Thyroid gland (tissue), 4 donors: ENCODE measurements at regions not wholly inside any gene's neighbourhood (a gene's known extent, or its start where the extent isn't known, plus 50 kb on each side); places are given as distances from the start of the nearest gene placed in this dataset.

Experiments used
- POLR2A ChIP-seq, 2 donors: fragments of 450-650 bp; IDR thresholded peaks; one replicate each; pipeline ENCODE4 v1.6.1; 2017; ENCODE audit warnings: antibody characterized with exemption in 2 of 2, mild to moderate bottlenecking in 2 of 2, moderate library complexity in 1 of 2
- TF ChIP-seq, protein P1 (sequence below), 6 experiments: fragments of 200-600 bp in 3 of 6; fragments of 450-650 bp in 3 of 6; sonication (generic) in 3 of 6; IDR thresholded peaks; one replicate each; pipeline ENCODE4 v1.5.1; 2016 to 2019; ENCODE audit warnings: antibody characterized with exemption in 6 of 6, mild to moderate bottlenecking in 2 of 6, inconsistent platforms in 1 of 6, moderate library complexity in 1 of 6

DNA sequence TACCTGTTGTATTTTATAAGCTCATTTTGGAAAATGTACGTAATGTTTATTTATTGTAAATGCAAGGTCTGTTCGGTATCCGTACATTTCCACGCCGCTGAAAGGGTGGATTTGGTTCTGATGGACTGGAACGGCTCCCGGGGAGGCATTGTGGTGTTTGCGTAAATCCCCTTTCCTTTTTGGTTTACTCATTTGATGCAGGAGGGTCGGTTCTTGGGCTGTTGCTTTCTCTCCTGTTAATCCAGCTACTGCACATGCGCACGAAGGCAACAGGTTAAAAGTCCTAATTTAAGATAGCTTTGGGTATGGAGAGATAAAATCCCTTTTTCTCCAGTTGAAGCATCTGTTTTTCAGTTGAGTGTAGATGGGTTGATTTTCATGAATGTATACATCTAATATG lies 224.4 kb downstream of the TM9SF2 start:
- TF ChIP-seq, protein P1, sequence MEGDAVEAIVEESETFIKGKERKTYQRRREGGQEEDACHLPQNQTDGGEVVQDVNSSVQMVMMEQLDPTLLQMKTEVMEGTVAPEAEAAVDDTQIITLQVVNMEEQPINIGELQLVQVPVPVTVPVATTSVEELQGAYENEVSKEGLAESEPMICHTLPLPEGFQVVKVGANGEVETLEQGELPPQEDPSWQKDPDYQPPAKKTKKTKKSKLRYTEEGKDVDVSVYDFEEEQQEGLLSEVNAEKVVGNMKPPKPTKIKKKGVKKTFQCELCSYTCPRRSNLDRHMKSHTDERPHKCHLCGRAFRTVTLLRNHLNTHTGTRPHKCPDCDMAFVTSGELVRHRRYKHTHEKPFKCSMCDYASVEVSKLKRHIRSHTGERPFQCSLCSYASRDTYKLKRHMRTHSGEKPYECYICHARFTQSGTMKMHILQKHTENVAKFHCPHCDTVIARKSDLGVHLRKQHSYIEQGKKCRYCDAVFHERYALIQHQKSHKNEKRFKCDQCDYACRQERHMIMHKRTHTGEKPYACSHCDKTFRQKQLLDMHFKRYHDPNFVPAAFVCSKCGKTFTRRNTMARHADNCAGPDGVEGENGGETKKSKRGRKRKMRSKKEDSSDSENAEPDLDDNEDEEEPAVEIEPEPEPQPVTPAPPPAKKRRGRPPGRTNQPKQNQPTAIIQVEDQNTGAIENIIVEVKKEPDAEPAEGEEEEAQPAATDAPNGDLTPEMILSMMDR (IDR thresholded peaks at IDR 0.05): no peak
- TF ChIP-seq POLR2A (IDR thresholded peaks at IDR 0.05): no peak
